ENCODE measurements at regions not wholly inside any gene's neighbourhood (a gene's known extent, or its start where the extent isn't known, plus 50 kb on each side); places are given as distances from the start of the nearest gene placed in this dataset.

DNA sequence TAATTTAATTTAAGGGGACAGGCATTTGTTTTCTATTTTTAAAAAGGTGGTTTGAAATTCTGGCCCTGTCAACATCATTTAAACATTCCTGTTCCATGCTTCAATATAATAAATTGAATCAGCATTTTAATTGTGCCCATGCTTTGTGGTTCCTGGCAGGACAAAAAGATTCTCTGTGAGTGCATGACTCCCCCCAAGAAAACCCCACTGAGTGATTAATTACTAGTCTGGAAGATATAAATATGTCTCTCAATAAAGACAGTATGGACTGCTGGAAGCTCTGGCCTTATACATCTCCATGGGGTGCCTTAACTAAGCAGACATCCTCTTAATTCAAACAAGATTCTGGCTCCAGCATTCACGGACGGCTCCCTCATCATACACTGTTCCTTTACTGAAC, 95.0 kb upstream of the PSMD7 start (continued):
- TF ChIP-seq, protein P1, sequence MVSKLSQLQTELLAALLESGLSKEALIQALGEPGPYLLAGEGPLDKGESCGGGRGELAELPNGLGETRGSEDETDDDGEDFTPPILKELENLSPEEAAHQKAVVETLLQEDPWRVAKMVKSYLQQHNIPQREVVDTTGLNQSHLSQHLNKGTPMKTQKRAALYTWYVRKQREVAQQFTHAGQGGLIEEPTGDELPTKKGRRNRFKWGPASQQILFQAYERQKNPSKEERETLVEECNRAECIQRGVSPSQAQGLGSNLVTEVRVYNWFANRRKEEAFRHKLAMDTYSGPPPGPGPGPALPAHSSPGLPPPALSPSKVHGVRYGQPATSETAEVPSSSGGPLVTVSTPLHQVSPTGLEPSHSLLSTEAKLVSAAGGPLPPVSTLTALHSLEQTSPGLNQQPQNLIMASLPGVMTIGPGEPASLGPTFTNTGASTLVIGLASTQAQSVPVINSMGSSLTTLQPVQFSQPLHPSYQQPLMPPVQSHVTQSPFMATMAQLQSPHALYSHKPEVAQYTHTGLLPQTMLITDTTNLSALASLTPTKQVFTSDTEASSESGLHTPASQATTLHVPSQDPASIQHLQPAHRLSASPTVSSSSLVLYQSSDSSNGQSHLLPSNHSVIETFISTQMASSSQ (IDR thresholded peaks at IDR 0.05; ENCODE audit: low read depth) = no peak
- TF ChIP-seq, protein P1 (CRISPR knock-in tag; IDR thresholded peaks at IDR 0.05; ENCODE audit: borderline replicate concordance) = no peak
- no peak for TF ChIP-seq ZNF879 (CRISPR knock-in tag; IDR thresholded peaks at IDR 0.05)

DNA sequence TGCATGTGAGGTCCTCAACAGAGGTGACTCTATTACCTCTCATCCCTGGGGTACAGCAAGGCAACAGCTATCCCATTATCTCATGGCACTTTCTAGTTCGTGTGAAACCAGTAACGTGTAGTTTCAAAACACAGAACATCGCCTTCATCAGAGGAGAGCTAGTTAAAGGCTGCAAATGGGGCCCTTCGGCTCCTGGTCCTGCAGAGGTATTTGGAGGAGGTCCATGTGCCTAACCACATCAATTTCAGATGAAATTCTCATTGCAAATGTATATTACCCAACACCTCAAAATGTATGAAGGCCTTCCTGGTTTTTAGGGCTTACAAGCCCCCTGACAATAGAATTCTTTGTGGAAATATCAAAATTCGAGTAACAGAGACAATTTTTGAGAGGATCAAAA, 95.7 kb upstream of the PSMD7 start:
- no peak for FAIRE-seq
- WGBS (ENCODE audit: low lambda C conversion rate) = 15% methylated on average over 5 of the region's 5 CpGs
- Histone ChIP-seq H3K4me3 (replicated peaks in 1 of 3; ENCODE audit: insufficient read depth in 1 of 3, low read depth in 2 of 3, low read length in 3 of 3) (no peak overlapping the region), H3K9me3 (ENCODE audit: low read length) (no peaks in the 10 kb centered on the region), H3K36me3 (replicated peaks in 1 of 2; ENCODE audit: control insufficient read depth in 1 of 2, insufficient read depth in 2 of 2, low read length in 2 of 2) (no peaks in the 10 kb centered on the region), H3K27me3 (ENCODE audit: control insufficient read depth in 1 of 2, insufficient read depth in 2 of 2, low read length in 2 of 2) (peaks cover 0 to 17% of the 10 kb centered on the region in 2 experiments; a peak in 1 of 5 replicates), H3K4me2 (ENCODE audit: low read depth, low read length) (no peak overlapping the region), H3K79me2 (ENCODE audit: insufficient read depth, low read length) (no peaks in the 10 kb centered on the region), H4K20me1 (ENCODE audit: insufficient read depth, low read length) (no peaks in the 10 kb centered on the region), H2AFZ (ENCODE audit: low read length) (no peak overlapping the region), H3K4me1 (ENCODE audit: insufficient read depth, low read length) (no peaks in the 10 kb centered on the region), H3K27ac (ENCODE audit: extremely low read length, insufficient read depth, low read length) (no peak overlapping the region), H3K9ac (ENCODE audit: insufficient read depth, low read depth, low read length) (no peak overlapping the region)
- BruUV-seq (replicated peaks) = no TSS peak
- no peak for ATAC-seq
- ChIA-PET CTCF (ENCODE audit: low intra/inter-chr PET ratio, low total read pairs) (no interaction called here), POLR2A (no interaction called here)
- no peak for DNase-seq (ENCODE audit: low spot score)
- in situ Hi-C loops (cut with HindIII; ENCODE audit: extremely low pct_ligation_motif_present, low pct_unique_long_range_greater_than_20kb) (no loop called here), intact Hi-C loops (cut with micrococcal nuclease; ENCODE audit: unreplicated experiment) (no loop called here)
- TF ChIP-seq ZNF510 (CRISPR knock-in tag; IDR thresholded peaks at IDR 0.05; ENCODE audit: low read depth) = no peak
- no peak for TF ChIP-seq ZNF598 (CRISPR knock-in tag; IDR thresholded peaks at IDR 0.05; ENCODE audit: borderline replicate concordance)
- TF ChIP-seq ZNF780A (CRISPR knock-in tag; IDR thresholded peaks at IDR 0.05) = no peak
- TF ChIP-seq, protein P2, sequence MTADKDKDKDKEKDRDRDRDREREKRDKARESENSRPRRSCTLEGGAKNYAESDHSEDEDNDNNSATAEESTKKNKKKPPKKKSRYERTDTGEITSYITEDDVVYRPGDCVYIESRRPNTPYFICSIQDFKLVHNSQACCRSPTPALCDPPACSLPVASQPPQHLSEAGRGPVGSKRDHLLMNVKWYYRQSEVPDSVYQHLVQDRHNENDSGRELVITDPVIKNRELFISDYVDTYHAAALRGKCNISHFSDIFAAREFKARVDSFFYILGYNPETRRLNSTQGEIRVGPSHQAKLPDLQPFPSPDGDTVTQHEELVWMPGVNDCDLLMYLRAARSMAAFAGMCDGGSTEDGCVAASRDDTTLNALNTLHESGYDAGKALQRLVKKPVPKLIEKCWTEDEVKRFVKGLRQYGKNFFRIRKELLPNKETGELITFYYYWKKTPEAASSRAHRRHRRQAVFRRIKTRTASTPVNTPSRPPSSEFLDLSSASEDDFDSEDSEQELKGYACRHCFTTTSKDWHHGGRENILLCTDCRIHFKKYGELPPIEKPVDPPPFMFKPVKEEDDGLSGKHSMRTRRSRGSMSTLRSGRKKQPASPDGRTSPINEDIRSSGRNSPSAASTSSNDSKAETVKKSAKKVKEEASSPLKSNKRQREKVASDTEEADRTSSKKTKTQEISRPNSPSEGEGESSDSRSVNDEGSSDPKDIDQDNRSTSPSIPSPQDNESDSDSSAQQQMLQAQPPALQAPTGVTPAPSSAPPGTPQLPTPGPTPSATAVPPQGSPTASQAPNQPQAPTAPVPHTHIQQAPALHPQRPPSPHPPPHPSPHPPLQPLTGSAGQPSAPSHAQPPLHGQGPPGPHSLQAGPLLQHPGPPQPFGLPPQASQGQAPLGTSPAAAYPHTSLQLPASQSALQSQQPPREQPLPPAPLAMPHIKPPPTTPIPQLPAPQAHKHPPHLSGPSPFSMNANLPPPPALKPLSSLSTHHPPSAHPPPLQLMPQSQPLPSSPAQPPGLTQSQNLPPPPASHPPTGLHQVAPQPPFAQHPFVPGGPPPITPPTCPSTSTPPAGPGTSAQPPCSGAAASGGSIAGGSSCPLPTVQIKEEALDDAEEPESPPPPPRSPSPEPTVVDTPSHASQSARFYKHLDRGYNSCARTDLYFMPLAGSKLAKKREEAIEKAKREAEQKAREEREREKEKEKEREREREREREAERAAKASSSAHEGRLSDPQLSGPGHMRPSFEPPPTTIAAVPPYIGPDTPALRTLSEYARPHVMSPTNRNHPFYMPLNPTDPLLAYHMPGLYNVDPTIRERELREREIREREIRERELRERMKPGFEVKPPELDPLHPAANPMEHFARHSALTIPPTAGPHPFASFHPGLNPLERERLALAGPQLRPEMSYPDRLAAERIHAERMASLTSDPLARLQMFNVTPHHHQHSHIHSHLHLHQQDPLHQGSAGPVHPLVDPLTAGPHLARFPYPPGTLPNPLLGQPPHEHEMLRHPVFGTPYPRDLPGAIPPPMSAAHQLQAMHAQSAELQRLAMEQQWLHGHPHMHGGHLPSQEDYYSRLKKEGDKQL (CRISPR knock-in tag; IDR thresholded peaks at IDR 0.05; ENCODE audit: low read depth) = no peak
- TF ChIP-seq RFXAP (CRISPR knock-in tag; IDR thresholded peaks at IDR 0.05; ENCODE audit: borderline replicate concordance) = no peak
- no peak for TF ChIP-seq ZNF720 (CRISPR knock-in tag; IDR thresholded peaks at IDR 0.05)
- no peak for TF ChIP-seq IRF2 (CRISPR knock-in tag; IDR thresholded peaks at IDR 0.05)
- no peak for TF ChIP-seq KLF11 (CRISPR knock-in tag; IDR thresholded peaks at IDR 0.05)
- no peak for TF ChIP-seq TCF7L2 (IDR thresholded peaks at IDR 0.05; ENCODE audit: low read depth, low read length)
- TF ChIP-seq ZMYM2 (CRISPR knock-in tag; IDR thresholded peaks at IDR 0.05) = no peak
- TF ChIP-seq GATA4 (IDR thresholded peaks at IDR 0.05; ENCODE audit: borderline replicate concordance, low read depth) = no peak
- no peak for TF ChIP-seq ZNF34 (CRISPR knock-in tag; IDR thresholded peaks at IDR 0.05; ENCODE audit: borderline replicate concordance)
- TF ChIP-seq, protein P3, sequence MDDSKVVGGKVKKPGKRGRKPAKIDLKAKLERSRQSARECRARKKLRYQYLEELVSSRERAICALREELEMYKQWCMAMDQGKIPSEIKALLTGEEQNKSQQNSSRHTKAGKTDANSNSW (CRISPR knock-in tag; IDR thresholded peaks at IDR 0.05; ENCODE audit: borderline replicate concordance) = no peak

Data from HepG2 (cell line).